Naive thymus-derived CD8-positive, alpha-beta T cell (primary cell): ENCODE measurements at regions not wholly inside any gene's neighbourhood (a gene's known extent, or its start where the extent isn't known, plus 50 kb on each side); places are given as distances from the start of the nearest gene placed in this dataset.

Source experiments
- ATAC-seq, 2 donors: fragments of 150-1000 bp; cut with Tn5 transposase in 1 of 2; sonication (Bioruptor Pico), chemical (Tn5 transposase) in 1 of 2; 1 replicate in 1 of 2; 2 replicates in 1 of 2; pipeline ENCODE4 v1.10.0; 2021; ENCODE audit warnings: mild to moderate bottlenecking in 2 of 2, moderate library complexity in 2 of 2
- POLR2A ChIA-PET: fragments of 350-600 bp; sonication (Branson Sonifier 250); formaldehyde crosslinking; loops from one replicate; lab custom pipeline; 2021; ENCODE audit warnings: antibody characterized with exemption; lab: Charles Lee
- DNase-seq, 10 donors: peaks; one replicate each; pipeline versions ENCODE4 v3.0.0 to v3.0.0-alpha.2; 2020 to 2022
- H3K27ac Mint-ChIP-seq, 10 donors: one replicate each; pipeline ENCODE4 v1.8.0; 2020 to 2022; ENCODE audit warnings: mild to moderate bottlenecking in 10 of 10, mixed read lengths in 10 of 10, moderate library complexity in 4 of 10, inconsistent platforms in 1 of 10
- H3K27me3 Mint-ChIP-seq, 5 donors: one replicate each; pipeline ENCODE4 v1.8.0; 2021 to 2022; ENCODE audit warnings: mixed read lengths in 5 of 5
- H3K36me3 Mint-ChIP-seq, 3 donors: one replicate each; pipeline ENCODE4 v1.8.0; 2020 to 2022; ENCODE audit warnings: mixed read lengths in 3 of 3, mild to moderate bottlenecking in 2 of 3, inconsistent platforms in 1 of 3
- H3K4me1 Mint-ChIP-seq, 4 donors: one replicate each; pipeline ENCODE4 v1.8.0; 2021 to 2022; ENCODE audit warnings: mixed read lengths in 4 of 4
- H3K4me3 Mint-ChIP-seq, 10 donors: one replicate each; pipeline ENCODE4 v1.8.0; 2020 to 2022; ENCODE audit warnings: mild to moderate bottlenecking in 10 of 10, mixed read lengths in 10 of 10, moderate library complexity in 6 of 10, inconsistent platforms in 1 of 10
- H3K9me3 Mint-ChIP-seq, 9 donors: one replicate each; pipeline ENCODE4 v1.8.0; 2020 to 2022; ENCODE audit warnings: mixed read lengths in 9 of 9, mild to moderate bottlenecking in 3 of 9, inconsistent platforms in 1 of 9, moderate library complexity in 1 of 9

DNA sequence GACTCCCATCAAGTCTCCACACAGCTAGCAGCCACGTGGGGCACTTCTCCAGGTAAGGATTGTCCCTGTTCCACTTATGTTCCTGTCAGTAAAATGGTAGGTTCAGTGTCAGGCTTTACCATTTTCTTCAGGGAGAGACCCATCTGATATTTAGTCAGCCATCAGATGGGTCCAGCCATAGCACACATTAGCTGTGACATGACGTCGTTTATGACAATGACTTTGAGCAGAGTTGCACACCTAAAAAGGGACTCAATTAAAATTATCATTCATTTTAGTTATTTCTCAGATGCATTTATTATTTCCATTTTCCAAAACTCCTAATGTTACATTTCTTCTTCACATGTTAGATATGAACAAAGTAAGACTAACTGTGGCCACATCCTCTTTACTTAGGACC, 68.2 kb upstream of the SNRPN start:
- no peaks in the 10 kb centered on the region for H3K27me3 Mint-ChIP-seq

DNA sequence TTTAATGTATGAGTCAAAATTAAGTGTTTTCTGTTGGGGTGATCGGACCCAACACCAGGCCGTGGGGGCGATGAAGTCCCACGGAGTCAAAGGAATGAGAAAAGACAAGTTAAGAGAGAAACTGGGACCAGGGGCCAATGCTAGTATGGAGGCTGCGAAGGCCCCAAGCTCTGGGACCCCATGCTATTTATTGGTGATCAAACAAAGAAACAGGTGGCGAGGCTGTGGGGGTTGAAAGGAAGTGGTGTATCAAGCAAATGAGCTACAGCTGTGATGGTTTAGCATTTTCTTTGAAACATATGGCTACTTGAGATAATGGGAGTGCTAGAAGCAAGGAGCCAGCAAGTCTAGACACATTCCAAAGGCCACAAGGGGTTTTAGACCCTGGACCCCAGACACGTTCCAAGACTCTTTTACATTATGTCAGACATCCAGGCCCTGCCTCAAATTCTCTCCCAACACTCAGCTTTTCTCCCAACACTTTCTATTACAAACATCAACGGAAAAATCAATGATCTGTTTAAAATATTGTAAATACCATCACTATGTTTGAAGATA, 56.0 kb upstream of the SNRPN start:
- no peak for DNase-seq
- no peak overlapping the region for H3K27ac Mint-ChIP-seq
- H3K27me3 Mint-ChIP-seq = peaks cover 0 to 5% (median 0%) of the 10 kb centered on the region in 5 donors
- H3K4me3 Mint-ChIP-seq = no peak overlapping the region
- H3K9me3 Mint-ChIP-seq = peaks cover 14 to 88% (median 46%) of the 10 kb centered on the region in 9 donors
- H3K4me1 Mint-ChIP-seq = no peaks in the 10 kb centered on the region
- H3K36me3 Mint-ChIP-seq = peaks cover 0 to 26% (median 4%) of the 10 kb centered on the region in 3 donors
- POLR2A ChIA-PET = no interaction called here
- no peak for ATAC-seq

More for the DNA sequence above, 68.2 kb upstream of the SNRPN start:
- POLR2A ChIA-PET = no interaction called here
- Mint-ChIP-seq H3K4me3 (no peak overlapping the region), H3K4me1 (peaks cover 0 to 1% (median 0%) of the 10 kb centered on the region in 4 donors), H3K36me3 (peaks cover 0 to 4% (median 3%) of the 10 kb centered on the region in 3 donors), H3K27ac (no peak overlapping the region), H3K9me3 (peaks cover 0 to 54% (median 15%) of the 10 kb centered on the region in 9 donors)
- ATAC-seq (no peak), DNase-seq (no peak)

DNA sequence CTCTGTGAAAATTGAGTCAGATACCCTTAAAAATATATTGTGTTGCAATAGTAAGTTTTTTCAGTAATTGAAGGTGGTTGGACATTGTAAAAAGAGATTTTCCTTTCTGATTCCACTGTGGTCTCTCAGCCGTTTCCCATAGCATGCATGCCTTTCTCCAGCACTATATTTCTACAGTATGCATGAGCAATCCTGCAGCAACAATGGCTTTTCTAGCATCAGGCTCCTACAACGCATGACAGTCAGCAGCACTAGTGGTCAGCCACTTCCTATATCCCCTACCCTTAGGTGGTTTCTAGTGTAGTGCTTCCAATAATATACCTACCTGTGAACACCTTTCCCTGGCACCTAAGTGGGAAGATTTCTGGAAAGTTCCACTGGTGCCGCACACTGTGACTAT, 55.4 kb upstream of the SNRPN start:
- Mint-ChIP-seq H3K36me3 (peaks cover 0 to 25% (median 5%) of the 10 kb centered on the region in 3 donors), H3K4me3 (no peak overlapping the region), H3K27ac (no peak overlapping the region), H3K9me3 (peaks cover 14 to 90% (median 46%) of the 10 kb centered on the region in 9 donors), H3K4me1 (no peaks in the 10 kb centered on the region), H3K27me3 (peaks cover 0 to 5% (median 0%) of the 10 kb centered on the region in 5 donors)
- ATAC-seq (no peak), DNase-seq (no peak)
- POLR2A ChIA-PET = no interaction called here

DNA sequence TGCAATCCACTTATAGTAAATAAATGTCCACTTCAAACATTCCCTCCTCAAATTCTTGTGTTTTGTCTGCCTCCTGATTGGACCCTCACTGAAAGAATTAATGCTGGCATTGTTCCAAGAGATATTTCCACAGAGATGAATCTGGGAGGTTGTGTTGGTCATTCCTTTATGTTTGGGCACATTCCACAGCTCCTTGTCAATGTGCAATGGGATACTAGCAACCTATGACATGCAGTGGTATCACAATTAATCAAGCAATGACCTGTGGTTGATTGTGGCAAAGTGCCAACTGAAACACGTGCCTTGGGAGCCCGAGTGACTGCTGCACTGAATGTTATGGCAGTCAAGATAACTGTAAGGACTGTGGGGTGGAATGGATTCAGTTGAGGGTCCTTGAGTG, 55.0 kb upstream of the SNRPN start:
- H3K36me3 Mint-ChIP-seq = peaks cover 0 to 25% (median 2%) of the 10 kb centered on the region in 3 donors
- H3K27me3 Mint-ChIP-seq = peaks cover 0 to 5% (median 0%) of the 10 kb centered on the region in 5 donors
- no peak overlapping the region for H3K27ac Mint-ChIP-seq

DNA sequence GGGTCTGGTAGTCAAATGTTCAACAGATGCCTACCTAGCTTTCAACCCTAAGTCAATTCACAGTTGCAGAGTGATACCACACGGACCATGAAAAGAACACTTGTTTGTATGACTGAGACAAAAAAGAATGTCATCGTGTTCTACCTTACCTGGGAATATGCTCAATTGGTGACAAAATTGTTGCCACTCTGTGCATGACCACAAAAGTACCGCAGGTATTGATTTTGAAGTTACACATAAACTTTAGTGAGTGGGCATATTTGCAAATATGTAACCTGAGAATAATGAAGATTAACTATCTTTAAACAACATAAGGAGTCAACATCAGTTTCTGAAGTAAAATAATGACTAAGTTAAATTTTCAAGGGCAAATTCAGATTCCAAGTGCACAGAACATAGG, 53.4 kb upstream of the SNRPN start:
- H3K9me3 Mint-ChIP-seq = peaks cover 15 to 78% (median 36%) of the 10 kb centered on the region in 9 donors
- DNase-seq = no peak
- peaks cover 0 to 16% (median 2%) of the 10 kb centered on the region in 3 donors for H3K36me3 Mint-ChIP-seq
- no peak overlapping the region for H3K27ac Mint-ChIP-seq
- no peak overlapping the region for H3K4me3 Mint-ChIP-seq
- peaks cover 0 to 5% (median 0%) of the 10 kb centered on the region in 5 donors for H3K27me3 Mint-ChIP-seq
- no peaks in the 10 kb centered on the region for H3K4me1 Mint-ChIP-seq
- ATAC-seq = no peak
- POLR2A ChIA-PET = no interaction called here

More for the DNA sequence above, 55.0 kb upstream of the SNRPN start:
- no peak for DNase-seq
- Mint-ChIP-seq H3K4me1 (no peaks in the 10 kb centered on the region), H3K9me3 (peaks cover 14 to 89% (median 42%) of the 10 kb centered on the region in 9 donors), H3K4me3 (no peak overlapping the region)
- no peak for ATAC-seq
- POLR2A ChIA-PET = no interaction called here
